ENCODE measurements at regions not wholly inside any gene's neighbourhood (a gene's known extent, or its start where the extent isn't known, plus 50 kb on each side); places are given as distances from the start of the nearest gene placed in this dataset.

- TF ChIP-seq CTCF (conservative IDR thresholded peaks at IDR 0.05 in 1 of 2, IDR thresholded peaks at IDR 0.05 in 1 of 2; ENCODE audit: extremely low read depth in 1 of 2, insufficient read depth in 1 of 2, low read depth in 1 of 2, low read length in 2 of 2) = no peak
- no peak for TF ChIP-seq EZH2 (IDR thresholded peaks at IDR 0.05; ENCODE audit: borderline replicate concordance, low read length)
Measured at GRCh38 chr13:59145381-59145780, 1018.3 kb downstream of the DIAPH3 start.

All from mammary epithelial cell (primary cell).